K562 (cell line): ENCODE measurements at regions not wholly inside any gene's neighbourhood (a gene's known extent, or its start where the extent isn't known, plus 50 kb on each side); places are given as distances from the start of the nearest gene placed in this dataset.

ENCODE experiments used
- ATF6 ChIP-seq: sonication (generic); formaldehyde crosslinking; IDR thresholded peaks from 2 replicates; pipeline ENCODE4 v1.4.0; 2020; ENCODE audit warnings: mild to moderate bottlenecking, missing genetic modification reagents
- HEY1 ChIP-seq: fragments of 250-450 bp; sonication (Bioruptor Pico); IDR thresholded peaks from 2 replicates; pipeline ENCODE4 v1.5.0; 2020; ENCODE audit warnings: mild to moderate bottlenecking, moderate library complexity, borderline replicate concordance
- KLF10 ChIP-seq: fragments of 250-450 bp; sonication (Bioruptor Pico); IDR thresholded peaks from 2 replicates; pipeline ENCODE4 v1.6.1; 2021; ENCODE audit warnings: matching md5 sums
- LCOR ChIP-seq: sonication (generic); formaldehyde crosslinking; IDR thresholded peaks from 2 replicates; pipeline ENCODE4 v1.8.0; 2022; ENCODE audit warnings: mild to moderate bottlenecking, missing genetic modification reagents
- PATZ1 ChIP-seq: fragments of 250-450 bp; sonication (Bioruptor Pico); IDR thresholded peaks from 2 replicates; pipeline ENCODE4 v1.5.0; 2020; ENCODE audit warnings: mild to moderate bottlenecking, borderline replicate concordance
- STAT5A ChIP-seq: IDR thresholded peaks from 2 replicates; pipeline ENCODE4 v1.6.1; 2012; ENCODE audit warnings: low read length, inconsistent platforms, borderline replicate concordance

- no peak for TF ChIP-seq PATZ1 (CRISPR knock-in tag)
- TF ChIP-seq STAT5A = no peak
- TF ChIP-seq LCOR (CRISPR knock-in tag) = no peak
- TF ChIP-seq HEY1 (CRISPR knock-in tag) = no peak
- TF ChIP-seq ATF6 (CRISPR knock-in tag) = no peak
- no peak for TF ChIP-seq KLF10
- TF ChIP-seq, all 486 proteins: peak for 0
Measured at GRCh38 chr9:88189371-88189770, 51.1 kb upstream of the SPATA31C2 start (continued).
